ENCODE measurements at regions not wholly inside any gene's neighbourhood (a gene's known extent, or its start where the extent isn't known, plus 50 kb on each side); places are given as distances from the start of the nearest gene placed in this dataset.

DNA sequence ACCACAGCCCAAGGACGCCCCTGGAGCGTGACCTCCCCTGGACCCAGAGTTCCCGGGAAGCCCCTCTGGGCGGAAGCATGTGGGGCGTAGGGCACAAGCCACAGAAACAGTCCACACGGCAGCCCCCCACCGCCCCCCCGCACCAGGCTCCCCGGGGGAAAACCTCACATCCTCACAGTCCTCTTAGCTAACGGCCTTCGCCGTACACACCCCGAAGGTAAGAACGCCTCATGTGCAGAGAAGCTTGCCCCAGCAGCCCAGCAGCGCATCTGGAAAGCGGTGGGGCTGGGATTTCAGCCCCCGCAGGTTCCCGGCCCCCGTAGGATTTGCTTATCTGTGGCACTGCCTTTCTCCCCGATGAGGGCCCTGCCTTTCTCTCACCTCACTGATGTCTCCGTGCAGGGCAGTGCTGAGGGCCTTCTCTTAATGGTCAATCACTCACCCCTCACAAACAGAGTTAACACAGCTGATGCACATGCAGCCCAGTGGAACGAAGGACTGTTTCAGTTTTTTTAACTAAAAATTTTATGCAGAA is 309.2 kb downstream of the BRD1 start:
- H3F3A ChIP-seq (ENCODE audit: insufficient read depth): 0 out of 2 replicates have a peak, but pooled peaks cover 4% of the 10 kb centered on the region
- no peak overlapping the region for H3K4me2 ChIP-seq (ENCODE audit: low read depth, low read length, poor library complexity, severe bottlenecking)
- no peaks in the 10 kb centered on the region for H3K79me2 ChIP-seq (ENCODE audit: insufficient read depth, low read length)
- no peaks in the 10 kb centered on the region for H3K9me3 ChIP-seq (ENCODE audit: insufficient read depth, low read length)
- no peaks in the 10 kb centered on the region for H3K9me2 ChIP-seq (replicated peaks; ENCODE audit: insufficient read depth, low read length)
- H2AFZ ChIP-seq (ENCODE audit: low read depth, low read length, severe bottlenecking): no peak overlapping the region
- H3K4me3 ChIP-seq (ENCODE audit: insufficient read depth, low read length, poor library complexity, severe bottlenecking): no peak overlapping the region
- no peaks in the 10 kb centered on the region for H3K36me3 ChIP-seq (ENCODE audit: low read length)
- no peaks in the 10 kb centered on the region for H4K20me1 ChIP-seq (ENCODE audit: low read depth, low read length)
- H3K27ac ChIP-seq (ENCODE audit: low read depth, low read length): no peak overlapping the region
- no peaks in the 10 kb centered on the region for H3K27me3 ChIP-seq (ENCODE audit: low read length)
- TF ChIP-seq, protein P1, sequence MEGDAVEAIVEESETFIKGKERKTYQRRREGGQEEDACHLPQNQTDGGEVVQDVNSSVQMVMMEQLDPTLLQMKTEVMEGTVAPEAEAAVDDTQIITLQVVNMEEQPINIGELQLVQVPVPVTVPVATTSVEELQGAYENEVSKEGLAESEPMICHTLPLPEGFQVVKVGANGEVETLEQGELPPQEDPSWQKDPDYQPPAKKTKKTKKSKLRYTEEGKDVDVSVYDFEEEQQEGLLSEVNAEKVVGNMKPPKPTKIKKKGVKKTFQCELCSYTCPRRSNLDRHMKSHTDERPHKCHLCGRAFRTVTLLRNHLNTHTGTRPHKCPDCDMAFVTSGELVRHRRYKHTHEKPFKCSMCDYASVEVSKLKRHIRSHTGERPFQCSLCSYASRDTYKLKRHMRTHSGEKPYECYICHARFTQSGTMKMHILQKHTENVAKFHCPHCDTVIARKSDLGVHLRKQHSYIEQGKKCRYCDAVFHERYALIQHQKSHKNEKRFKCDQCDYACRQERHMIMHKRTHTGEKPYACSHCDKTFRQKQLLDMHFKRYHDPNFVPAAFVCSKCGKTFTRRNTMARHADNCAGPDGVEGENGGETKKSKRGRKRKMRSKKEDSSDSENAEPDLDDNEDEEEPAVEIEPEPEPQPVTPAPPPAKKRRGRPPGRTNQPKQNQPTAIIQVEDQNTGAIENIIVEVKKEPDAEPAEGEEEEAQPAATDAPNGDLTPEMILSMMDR (IDR thresholded peaks at IDR 0.05; ENCODE audit: insufficient read depth, low read length, poor library complexity, severe bottlenecking): no peak
- no peak for TF ChIP-seq EZH2phosphoT487 (conservative IDR thresholded peaks at IDR 0.05; ENCODE audit: low read length)
- no peak overlapping the region for H3K9ac ChIP-seq (ENCODE audit: low read length)

DNA sequence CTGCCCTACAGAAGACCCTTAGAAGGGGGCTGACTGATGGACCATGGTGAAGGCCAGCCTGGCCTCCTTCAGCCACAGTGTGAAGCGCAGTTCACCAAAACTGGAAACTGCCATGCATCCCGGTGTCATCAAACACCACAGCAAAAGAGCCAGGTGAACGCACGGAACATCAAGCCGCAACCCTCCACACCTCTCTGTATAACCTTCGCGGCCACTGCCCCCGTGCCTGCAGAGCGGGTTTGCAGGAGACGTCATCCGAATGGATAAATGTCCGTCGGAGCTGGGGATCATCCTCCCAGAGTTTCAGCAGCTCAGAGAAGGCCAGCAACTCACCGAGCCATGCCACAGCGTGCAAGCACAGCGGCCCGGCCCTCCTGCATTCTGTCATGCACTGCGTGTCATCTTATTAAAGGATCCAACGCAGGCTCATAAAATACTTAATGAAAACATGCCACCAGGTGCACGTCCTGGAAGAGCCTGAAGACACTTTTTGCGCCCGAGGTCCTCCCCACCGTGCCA is 309.9 kb downstream of the BRD1 start:
- H3K4me2 ChIP-seq (ENCODE audit: low read depth, low read length, poor library complexity, severe bottlenecking): no peak overlapping the region
- no peak overlapping the region for H3K9ac ChIP-seq (ENCODE audit: low read length)
- H3K27me3 ChIP-seq (ENCODE audit: low read length): no peaks in the 10 kb centered on the region
- 0 out of 2 replicates have a peak, but pooled peaks cover 4% of the 10 kb centered on the region for H3F3A ChIP-seq (ENCODE audit: insufficient read depth)
- H3K36me3 ChIP-seq (ENCODE audit: low read length): no peaks in the 10 kb centered on the region
- H3K27ac ChIP-seq (ENCODE audit: low read depth, low read length): no peak overlapping the region
- no peaks in the 10 kb centered on the region for H3K79me2 ChIP-seq (ENCODE audit: insufficient read depth, low read length)
- H2AFZ ChIP-seq (ENCODE audit: low read depth, low read length, severe bottlenecking): no peak overlapping the region
- H3K9me3 ChIP-seq (ENCODE audit: insufficient read depth, low read length): no peaks in the 10 kb centered on the region
- no peaks in the 10 kb centered on the region for H4K20me1 ChIP-seq (ENCODE audit: low read depth, low read length)
- H3K4me3 ChIP-seq (ENCODE audit: insufficient read depth, low read length, poor library complexity, severe bottlenecking): no peak overlapping the region
- TF ChIP-seq EZH2phosphoT487 (conservative IDR thresholded peaks at IDR 0.05; ENCODE audit: low read length): no peak
- TF ChIP-seq, protein P1 (IDR thresholded peaks at IDR 0.05; ENCODE audit: insufficient read depth, low read length, poor library complexity, severe bottlenecking): no peak
- H3K9me2 ChIP-seq (replicated peaks; ENCODE audit: insufficient read depth, low read length): no peaks in the 10 kb centered on the region

DNA sequence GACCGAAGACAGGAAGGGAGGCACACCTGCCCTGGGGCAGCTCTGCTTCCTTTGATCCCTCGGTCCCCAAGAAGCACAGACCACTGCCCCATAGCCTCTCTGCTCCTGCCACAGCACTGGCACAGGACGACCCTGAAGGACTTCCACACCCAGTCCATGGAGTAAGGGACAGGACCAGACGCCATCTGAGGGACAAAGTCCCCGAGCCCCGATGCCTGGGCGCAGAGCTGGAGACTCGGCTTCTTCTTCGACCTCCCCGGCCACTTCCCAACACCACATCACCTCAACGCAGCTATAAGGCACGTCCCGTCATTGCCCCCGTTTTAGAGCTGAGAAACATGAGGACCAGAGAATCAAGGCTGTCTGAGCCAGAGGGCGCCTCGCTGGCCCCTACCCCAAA is 310.5 kb downstream of the BRD1 start:
- Histone ChIP-seq H3K4me2 (ENCODE audit: low read depth, low read length, poor library complexity, severe bottlenecking) (no peak overlapping the region), H3K79me2 (ENCODE audit: insufficient read depth, low read length) (no peaks in the 10 kb centered on the region), H2AFZ (ENCODE audit: low read depth, low read length, severe bottlenecking) (no peak overlapping the region), H3K4me3 (ENCODE audit: insufficient read depth, low read length, poor library complexity, severe bottlenecking) (no peak overlapping the region), H3K9me3 (ENCODE audit: insufficient read depth, low read length) (no peaks in the 10 kb centered on the region), H3K9me2 (replicated peaks; ENCODE audit: insufficient read depth, low read length) (no peaks in the 10 kb centered on the region), H3F3A (ENCODE audit: insufficient read depth) (0 out of 2 replicates have a peak, but pooled peaks cover 4% of the 10 kb centered on the region), H3K9ac (ENCODE audit: low read length) (no peak overlapping the region), H4K20me1 (ENCODE audit: low read depth, low read length) (no peaks in the 10 kb centered on the region), H3K27me3 (ENCODE audit: low read length) (no peaks in the 10 kb centered on the region), H3K27ac (ENCODE audit: low read depth, low read length) (no peak overlapping the region), H3K36me3 (ENCODE audit: low read length) (no peaks in the 10 kb centered on the region)
- TF ChIP-seq EZH2phosphoT487 (conservative IDR thresholded peaks at IDR 0.05; ENCODE audit: low read length): no peak
- TF ChIP-seq, protein P1 (IDR thresholded peaks at IDR 0.05; ENCODE audit: insufficient read depth, low read length, poor library complexity, severe bottlenecking): no peak
